M059J (cell line): ENCODE measurements at regions not wholly inside any gene's neighbourhood (a gene's known extent, or its start where the extent isn't known, plus 50 kb on each side); places are given as distances from the start of the nearest gene placed in this dataset.
"Not testable (repeated sequence)": the region's sequence is repeated elsewhere in the genome, so short reads cannot be mapped to it uniquely, and the experiment has no call there.

ENCODE experiments used
- DNase-seq: peaks from one replicate; pipeline ENCODE4 v3.0.0-alpha.2; 2012; ENCODE audit warnings: low read depth

DNA sequence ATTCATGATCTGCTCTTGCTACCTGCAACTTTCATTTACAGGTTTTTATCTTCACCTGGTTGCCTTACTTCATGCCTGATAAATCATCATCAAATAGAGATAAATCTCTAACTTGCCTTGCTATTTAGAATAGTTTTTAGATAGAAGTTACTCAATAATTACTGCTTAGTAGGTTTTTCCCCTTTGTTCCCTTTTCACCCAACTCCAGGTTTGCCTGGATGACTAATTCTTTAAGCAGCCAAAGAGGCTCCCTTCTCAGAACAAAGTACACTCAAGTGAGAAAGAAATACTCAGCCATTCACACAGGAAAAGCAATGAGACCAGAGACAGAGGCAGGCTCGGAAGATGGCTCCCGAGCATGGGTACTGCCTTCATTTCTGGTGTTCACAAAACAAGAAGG is 268.1 kb upstream of the CRBN start:
- no peak for DNase-seq

DNA sequence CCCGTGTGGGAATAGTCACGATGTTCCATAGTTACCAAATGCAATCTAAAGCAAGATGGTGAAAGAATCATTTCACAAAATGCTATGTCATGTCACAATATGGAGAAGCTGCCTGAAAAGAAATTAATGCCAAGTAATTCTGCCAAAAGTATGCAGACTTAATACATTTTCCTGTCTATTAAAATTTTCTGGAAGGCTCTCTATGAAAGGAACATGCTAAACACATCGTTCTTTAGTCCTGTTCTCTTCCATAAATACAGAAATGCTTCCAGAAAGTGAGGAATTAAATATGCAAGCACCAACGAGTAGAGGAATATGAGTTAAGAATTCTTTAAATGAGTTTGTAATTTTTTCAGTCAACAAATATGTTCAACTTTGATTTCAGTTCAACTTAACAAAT is 266.8 kb upstream of the CRBN start:
- no peak for DNase-seq

DNA sequence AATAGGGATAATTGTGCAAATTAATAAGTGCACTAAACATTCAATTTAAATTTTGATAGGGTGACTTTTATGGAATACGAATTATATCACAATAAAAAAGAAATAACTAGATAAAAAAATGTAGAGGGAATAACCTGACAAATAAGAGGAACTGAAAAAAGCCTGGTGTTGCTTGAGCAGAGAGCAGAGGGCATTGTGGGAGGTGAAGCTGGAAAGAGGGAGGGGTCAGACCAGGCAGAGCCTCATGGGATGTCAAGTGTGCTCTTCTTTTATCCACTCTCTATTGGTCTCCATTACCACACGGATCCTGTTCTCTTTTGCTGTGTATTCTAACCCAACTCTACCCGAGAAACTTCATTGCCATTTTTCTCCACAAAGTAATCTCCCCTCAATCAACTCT is 264.0 kb upstream of the CRBN start:
- DNase-seq: no peak

DNA sequence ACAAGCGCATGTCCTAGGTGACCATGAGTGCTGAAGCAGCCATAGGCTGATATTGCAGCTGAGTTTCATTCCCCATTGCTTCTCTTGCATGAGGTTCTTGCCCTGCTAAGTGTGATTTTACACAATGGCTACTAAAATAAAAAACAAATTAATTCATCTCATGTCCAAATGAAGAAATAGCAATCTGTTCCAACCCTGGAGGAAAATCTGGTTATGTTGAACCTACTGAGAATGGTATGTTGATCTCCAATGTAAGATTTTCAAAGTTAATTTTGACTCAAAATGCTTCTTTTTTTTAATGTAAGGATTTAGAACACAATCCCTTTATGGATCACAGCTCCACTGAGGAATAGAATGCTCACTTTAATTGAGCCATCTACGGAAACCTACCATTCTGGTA is 254.2 kb upstream of the CRBN start:
- DNase-seq: no peak

DNA sequence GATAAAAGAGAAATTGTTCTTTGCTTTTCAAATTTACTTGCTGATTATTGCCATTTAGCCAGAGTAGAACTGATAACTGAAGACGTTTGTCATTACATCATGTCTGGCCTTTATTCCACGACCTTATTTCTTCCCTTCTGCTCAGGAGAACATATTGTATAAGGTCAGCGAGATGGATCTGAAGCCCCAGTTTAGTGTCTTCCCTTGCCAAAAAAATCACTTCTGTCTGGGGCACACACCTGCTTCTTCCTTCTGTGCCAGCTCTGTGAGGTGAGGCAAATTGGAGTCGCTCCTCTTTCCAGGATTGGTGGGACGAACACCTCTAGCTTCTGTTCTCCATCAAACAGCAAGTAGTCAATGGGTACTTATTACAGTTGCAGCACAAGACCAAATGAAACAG is 250.3 kb upstream of the CRBN start:
- no peak for DNase-seq

DNA sequence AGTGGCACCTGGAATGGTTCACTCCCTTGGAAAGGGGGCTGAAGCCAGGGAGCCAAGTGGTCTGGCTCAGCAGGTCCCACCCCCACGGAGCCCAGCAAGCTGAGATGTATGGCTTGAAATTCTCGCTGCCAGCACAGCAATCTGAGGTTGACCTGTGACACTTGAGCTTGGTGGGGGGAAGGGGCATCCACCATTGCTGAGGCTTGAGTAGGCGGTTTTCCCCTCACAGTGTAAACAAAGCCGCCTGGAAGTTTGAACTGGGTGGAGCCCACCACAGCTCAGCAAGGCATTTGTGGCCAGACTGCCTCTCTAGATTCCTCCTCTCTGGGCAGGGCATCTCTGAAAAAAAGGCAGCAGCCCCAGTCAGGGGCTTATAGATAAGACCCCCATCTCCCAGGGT is 228.2 kb upstream of the CRBN start:
- not testable (repeated sequence) for DNase-seq

DNA sequence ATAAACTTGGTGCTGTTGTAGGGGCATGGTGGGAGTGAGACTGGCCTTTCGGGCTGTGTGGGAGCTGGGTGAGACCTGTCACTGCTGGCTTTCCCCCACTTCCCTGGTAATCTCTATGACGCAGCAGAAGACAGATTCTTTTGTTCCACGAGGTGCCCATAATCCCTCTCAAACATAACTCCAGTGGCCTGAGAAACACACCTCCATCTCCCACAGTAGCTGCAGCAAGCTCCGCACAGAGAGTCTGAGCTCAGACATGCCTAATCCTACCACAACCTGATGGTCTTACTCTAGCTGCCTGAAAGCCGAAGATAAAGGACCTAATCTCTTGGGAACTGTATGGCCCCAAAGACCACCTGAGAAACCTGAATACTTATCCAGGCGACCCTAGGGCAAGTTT is 225.6 kb upstream of the CRBN start:
- no peak for DNase-seq

DNA sequence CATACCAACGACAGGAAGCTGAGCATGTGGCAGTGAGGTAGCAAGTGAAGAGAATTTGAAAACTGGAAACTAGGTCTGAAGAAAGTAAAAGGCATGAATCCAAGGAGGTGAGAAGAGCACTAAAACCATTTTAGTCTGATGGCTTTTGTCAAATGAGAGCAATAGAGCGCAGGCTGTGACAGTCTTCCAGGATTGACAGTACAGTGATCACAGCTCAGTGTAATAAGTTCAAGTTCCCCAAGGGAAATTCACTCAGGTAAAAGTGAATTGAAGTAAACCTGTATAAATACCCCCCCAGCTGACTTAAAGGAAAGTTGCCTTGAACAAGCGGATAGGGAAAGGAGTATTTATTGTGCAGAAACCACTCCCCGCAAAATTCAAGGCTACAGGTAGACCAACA is 224.2 kb upstream of the CRBN start:
- DNase-seq: no peak

DNA sequence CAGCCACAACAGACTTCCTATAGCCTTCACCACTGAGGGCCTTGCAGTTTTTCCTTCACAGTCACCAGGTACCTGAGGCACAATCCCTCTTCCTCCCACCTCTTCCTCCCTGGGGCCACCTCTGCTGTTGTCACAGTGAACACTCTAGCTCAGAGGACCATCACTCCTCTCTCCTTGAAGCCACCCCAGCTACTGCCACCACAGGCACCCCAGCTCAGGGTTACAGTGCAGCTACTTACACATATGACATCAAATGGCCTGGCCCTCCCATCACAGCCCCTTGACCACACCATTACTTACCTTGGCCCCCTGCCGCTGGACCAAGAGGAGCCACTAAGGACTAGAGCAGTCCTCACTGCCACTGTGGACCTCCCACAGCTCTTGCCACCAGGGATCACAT is 213.5 kb upstream of the CRBN start:
- DNase-seq: no peak

DNA sequence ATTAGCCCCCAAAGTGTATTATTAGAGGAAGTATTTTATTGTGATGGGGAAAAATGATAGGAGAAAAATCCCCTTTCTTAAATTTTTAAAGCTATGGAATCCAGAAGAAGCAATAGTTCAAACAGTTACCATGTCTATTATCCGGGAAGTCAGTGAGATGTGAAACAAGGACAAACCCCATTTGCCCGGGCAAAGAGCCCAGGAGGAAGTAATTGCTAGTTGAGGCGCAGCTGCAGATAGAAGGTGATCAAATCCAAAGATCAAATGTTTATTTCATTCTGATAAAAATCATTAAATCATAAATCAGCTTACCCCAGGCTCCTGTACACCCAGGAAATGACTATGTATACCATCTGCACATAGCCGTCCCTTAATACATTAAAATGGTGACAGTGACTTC is 204.0 kb upstream of the CRBN start:
- no peak for DNase-seq

DNA sequence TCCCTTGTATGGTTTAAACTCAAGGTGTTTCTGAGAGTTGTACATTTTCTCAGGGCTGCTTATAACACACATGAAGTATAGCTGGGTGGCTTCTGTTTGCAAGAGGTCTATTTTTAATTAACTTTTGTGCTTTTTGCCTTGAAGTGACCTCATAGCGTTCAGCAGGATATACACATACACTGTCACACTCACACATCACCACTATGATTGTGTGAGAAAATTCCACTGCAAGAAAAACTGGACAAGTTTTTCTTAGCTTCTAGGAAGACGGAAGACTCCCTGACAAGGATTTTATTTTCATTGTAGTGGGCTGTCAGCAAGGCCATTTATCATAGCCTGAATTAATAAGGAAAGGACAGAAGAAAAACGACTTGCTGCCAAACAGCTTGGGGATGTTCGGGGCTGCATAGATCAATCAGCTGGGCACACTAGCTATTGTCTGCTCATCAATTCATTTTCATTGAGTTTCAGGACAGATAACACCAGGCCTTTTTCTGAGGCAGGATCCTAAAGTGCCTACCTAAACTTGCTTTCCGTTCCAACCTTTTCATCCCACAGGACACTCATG is 192.8 kb upstream of the CRBN start:
- no peak for DNase-seq

DNA sequence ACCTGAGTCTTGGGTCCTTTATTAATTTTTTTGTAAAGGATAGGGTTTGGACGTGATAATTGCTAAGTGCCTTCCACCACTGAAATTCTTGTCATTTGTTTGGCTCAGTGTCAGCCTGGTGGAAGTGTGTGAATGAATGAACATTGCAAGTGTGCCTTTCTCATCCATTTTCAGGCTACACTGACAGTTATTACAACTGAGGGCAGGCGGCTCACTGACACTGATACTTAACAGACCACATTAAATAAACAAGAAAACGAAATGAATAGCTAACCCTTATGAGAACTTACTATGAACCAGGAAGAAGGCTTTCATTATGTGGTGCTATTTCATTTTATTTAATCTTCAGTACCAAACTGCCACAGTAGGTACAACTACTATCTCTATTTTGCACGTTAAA is 188.8 kb upstream of the CRBN start:
- DNase-seq: no peak

DNA sequence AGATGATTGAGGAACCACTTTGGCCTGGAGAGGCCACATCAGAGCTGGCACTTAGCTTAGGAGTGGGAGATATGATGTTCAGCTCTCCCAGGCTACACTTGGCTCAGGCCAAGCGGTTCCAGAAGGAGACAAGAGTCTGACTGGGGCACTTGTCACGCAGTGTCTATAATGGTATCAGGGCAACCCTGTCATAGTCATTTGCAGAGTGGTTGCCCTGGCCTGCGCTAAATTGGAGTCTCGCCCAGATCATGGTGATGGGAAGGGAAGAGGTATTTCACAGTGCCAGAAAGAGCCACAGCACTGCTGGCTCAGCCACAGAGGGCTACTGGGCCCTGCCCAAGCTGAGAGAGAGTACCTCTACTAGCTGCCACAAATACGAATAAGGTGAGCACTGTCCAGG is 186.9 kb upstream of the CRBN start:
- DNase-seq: no peak

DNA sequence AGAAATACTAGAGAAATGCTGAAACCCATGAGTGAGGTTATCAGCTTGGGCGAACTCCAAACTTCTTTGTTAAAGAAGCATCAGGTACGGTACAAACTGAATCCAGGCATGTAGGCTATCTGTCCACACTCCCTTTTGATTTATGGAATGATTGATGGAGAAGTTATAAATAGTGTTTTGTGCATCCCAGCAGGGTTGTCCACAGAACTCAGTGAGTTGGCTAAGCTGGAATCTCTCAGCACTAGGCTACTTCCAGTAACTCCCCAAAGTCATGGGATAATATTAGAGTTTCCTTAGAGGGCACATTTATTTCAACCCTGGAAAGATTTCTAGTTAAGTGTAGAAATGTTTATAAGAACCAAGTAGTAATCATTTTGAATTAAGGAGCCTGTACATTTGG is 186.2 kb upstream of the CRBN start:
- DNase-seq: no peak

DNA sequence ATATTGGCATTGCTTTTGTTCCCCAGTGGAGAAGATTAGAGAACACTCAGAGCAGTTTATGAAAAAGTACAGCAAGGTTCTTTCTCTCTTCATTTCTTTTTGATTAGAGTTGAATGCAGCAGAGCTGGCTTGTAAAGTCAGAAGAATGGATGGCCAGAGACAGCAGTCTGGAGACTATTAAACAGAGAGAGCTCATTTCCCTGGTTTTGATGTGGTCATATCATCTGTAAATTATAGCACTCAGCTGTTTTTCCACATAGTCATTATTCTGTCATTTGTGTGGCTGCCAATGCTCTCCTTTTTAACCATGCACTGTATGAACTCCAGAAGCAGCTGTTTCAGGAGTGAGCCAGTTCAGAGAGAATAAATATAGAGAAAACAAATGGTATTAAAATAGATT is 177.4 kb upstream of the CRBN start:
- DNase-seq: no peak

DNA sequence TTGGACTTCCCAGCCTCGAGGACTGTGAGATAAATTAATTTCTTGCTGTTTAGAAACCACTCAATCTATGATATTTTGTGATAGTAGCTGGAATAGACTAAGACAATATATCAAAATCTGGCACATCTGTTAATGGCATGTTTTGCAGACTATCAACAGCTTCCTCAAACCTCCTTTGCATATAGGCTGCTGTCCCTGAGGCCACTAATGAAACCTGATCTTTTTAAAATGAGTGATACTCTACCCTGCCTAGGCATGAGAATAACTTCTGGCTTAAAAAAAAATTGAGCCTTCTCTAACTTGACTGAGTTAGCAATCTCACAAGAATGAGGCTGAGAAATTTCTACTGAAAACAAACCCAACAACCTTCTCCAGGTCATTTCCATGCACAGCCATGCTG is 176.0 kb upstream of the CRBN start:
- no peak for DNase-seq

DNA sequence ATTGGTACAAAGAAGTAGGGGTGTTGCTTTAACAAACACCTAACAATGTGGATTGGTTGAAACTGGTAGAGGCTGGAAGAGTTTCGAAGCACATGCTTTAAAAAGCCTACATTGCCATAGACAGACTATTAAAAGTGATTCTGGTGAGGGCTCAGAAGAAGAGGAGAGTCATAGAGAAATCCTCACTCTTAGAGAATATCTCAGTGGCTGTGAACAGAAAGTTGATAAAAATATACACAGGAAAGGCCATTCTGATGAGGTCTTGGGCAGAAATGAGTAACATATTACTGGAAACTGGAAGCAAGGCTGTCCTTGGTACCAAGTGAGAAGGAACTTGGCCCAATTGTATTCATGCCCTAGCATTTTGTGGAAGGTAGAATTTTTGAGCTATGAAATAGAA is 173.7 kb upstream of the CRBN start:
- no peak for DNase-seq

DNA sequence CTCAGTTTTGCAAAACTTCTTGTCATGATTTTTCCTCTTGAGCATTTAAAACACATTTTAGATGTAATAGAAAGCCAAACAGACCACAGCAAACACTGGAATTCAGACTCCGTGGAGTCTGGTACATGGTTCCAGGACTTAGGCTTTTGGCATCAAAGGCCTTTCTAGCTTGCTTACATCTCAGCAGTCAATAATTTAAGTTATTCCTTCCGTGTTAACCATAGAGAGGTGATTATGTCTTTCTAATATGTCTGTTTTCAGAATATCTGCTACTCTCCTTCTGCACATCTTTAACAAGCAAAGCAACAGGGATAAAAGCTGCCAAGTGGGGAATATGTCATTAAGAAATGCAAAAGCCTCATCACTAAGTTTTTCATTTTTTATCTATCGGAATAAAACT is 171.7 kb upstream of the CRBN start:
- DNase-seq: no peak

DNA sequence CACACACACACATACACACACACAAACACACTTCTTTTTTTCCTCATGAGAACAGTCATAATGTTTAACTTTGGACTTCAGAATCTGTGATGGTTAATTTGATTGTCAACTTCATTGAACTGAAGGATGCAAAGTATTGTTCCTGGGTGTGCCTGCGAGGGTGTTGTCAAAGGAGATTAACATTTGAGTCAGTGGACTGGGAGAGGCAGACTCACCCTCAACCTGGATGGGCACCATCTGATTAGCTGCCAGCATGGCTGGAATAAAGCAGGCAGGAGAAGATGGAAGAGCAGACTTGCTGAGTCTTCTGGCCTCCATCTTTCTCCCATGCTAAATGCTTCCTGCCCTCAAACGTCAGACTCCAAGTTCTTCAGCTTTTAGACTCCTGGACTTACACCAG is 167.6 kb upstream of the CRBN start:
- not testable (repeated sequence) for DNase-seq

DNA sequence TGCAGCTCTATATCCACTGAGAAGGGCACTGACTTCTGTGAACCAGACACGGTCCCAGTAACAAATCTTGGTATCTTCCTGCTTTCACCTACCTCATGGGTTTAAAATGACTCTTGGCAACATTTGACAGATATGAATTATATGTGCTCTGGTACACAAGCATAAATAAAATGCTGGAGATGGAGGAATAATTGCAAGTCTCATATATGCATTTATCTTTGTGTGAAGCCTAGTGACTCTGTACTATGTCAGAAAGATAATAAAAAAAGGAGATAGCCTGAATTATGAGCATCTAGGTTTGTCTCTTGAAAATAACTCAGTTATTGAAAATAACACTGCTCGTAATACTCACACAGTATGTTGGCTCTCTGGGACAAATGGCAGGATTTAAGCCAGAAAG is 167.1 kb upstream of the CRBN start:
- no peak for DNase-seq

DNA sequence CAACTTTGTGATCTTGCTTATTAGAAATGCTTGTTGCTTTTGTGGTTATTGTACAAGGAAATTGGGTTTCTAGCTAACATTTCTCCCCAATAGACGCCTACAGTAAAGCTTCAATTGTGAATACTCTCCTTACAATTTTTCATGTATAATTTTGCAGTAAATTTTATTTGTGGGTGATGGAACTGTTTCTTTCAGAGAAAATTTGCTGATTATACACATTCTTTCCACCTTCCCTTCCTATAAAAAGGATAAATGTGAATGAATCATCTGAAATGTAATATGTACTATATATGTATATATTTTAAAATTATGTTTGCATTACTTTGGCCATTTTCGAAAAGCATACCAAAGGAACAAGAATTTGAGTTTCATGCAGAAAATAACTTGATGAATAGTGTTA is 162.7 kb upstream of the CRBN start:
- no peak for DNase-seq

DNA sequence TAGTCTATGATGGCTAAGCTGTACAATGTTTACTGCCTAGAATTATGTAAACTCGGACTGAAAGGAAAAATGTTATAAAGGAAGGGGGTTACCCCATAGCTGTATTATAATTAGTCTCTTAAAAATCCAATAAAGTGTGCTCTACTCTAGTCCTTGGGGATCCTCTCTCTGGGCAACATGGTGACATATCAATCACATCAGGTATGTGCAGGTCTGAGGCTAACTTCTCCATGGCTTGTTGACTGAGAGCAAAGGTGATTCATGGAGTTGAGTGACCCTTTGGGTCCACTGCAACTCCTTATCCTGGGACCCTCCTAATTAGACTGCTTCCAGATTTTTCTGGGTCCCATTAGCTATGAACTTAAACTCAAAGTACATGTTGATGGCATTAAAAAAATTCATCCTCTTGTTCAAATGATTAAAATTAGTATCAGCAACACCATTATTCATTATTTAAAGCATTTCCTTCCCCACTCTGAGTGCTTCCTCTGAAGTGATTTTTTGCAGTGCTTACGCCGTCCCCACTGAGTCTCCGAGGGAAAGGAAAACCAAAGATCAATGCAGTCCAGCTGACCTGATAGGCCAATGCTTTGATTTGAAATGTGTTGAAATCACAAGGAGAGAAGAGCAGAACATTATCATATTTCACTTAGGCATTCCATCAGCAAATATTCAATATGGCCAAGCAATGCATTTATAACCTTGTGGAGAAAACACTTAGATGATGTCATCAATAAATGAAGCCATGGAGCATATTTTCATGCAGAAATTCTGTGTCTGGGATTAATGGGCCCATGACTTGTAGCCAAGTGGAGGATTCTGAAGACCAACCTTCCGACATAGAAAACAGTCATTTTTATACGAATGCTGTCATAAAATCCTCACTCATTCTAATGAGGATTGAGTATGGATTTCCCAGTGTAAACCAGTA is 161.7 kb upstream of the CRBN start:
- DNase-seq: no peak

DNA sequence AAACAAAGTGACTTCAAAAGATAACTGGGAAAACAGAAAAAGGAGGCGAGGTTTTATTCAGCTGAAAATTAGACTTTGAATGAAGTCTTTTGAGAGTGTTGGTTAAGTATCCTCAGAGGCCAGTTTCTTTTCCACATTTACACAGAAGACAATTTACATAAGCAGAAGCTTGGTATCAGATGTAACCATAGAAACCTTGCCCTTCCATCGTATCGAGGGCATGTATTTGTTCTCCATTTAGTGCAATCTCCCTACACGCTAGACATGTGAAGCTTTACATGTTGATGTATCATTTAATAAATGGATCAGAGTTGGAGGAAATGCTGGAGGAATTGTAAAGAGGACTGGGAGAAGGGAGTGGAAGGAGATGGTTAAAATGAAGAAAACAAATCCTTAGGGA is 161.0 kb upstream of the CRBN start:
- no peak for DNase-seq

DNA sequence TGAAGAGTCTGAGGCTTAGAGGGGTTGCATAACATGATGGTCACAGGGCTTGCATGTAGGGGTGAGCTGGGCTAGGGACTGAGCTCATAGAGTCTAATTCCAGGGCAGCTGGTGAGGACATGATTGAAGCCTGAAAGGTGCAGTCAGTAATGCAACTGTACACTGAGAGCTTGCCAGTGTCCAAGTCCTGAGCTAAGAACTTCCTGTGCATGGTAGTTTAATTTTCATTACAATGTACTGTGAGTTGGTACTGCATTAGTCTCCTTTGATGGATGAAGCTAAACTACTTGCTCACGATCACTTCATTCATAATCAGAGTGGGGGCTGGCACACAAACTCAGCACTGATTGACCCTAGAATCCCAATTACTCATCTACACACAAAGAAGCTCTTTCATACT is 156.4 kb upstream of the CRBN start:
- DNase-seq: no peak
